GM21515 (cell line): ENCODE measurements at regions not wholly inside any gene's neighbourhood (a gene's known extent, or its start where the extent isn't known, plus 50 kb on each side); places are given as distances from the start of the nearest gene placed in this dataset.

Experiments
- ATAC-seq: cut with Tn5 transposase; IDR thresholded peaks from one replicate; pipeline ENCODE4 v1.9.1; 2021; ENCODE audit not compliant: unreplicated experiment

DNA sequence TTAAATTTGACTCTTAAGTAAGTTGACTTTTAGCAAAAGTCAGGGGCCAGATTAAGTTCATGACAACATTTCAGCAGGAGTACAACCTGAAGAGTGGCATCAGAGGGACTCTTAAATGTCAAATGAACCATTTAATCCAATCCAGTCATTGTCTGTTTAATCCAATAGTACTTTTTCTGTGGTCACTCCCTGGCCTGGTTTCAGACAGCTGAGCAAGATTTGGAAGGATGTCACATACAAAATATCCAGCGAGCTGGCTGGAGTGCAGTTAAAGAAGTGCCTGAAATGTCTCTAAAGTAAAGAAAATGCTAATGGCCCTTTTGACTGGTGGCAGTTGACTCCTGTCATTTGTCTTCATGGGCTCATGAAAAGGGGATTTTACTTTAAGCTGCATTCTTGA, 1082.1 kb downstream of the AACS start:
- ATAC-seq: no peak

DNA sequence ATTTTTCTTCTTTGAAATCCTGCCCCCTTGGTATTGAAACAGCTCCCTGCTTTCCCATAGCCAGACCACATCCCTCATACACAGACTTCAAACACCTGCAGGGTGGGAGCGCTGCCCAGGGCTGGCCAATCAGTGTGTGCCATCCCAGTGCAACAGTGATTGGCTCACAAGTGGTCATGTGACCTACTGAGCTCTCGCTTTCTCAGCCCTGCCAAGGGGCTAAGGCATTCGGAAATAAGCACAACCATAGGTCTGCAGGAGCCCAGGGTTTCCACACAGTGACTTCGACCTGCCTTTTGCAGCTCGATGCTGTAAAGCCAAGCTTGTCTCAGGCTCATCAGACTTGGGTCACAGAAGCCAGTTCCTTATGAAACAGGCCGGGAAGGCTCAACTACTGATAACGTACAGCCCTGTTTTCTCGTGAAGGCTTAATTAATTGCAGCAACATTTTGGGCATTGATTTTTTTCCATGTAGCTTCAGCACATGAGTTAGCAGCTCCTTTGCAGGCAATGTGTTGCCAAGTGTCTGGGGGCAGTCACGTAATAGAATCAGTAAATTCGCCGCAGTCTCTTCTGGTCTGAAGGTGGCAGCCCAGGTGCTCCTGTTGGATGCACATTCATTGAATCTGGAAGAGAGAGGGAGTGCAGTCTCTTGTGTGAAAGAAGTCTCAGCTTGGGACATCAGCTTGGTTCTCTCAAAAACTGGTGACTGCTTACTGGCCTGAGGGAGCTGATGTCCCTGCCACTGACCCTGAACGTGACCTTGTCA, 1091.8 kb downstream of the AACS start:
- no peak for ATAC-seq

DNA sequence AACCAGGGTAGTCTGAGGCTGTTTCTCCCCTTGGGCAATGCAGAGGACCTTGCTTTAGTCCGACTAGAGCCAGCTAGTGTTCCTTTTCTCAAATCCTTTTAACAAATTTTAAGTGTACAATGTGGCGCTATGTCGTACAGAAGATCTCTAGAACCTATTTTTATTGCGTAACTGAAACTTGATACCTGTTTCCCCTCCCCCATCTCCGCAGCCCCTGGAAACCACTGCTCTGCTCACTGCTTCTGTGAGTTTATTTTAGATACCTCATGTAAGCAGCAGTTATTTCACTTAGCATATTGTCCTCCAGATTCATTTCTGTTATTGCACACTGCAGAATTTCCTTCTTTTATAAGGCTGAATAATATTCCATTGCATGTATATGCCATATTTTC, 1092.3 kb downstream of the AACS start:
- no peak for ATAC-seq

- ATAC-seq: no peak
These were observed 1093.9 kb downstream of the AACS start for GRCh38 chr12:126159139-126159538.

DNA sequence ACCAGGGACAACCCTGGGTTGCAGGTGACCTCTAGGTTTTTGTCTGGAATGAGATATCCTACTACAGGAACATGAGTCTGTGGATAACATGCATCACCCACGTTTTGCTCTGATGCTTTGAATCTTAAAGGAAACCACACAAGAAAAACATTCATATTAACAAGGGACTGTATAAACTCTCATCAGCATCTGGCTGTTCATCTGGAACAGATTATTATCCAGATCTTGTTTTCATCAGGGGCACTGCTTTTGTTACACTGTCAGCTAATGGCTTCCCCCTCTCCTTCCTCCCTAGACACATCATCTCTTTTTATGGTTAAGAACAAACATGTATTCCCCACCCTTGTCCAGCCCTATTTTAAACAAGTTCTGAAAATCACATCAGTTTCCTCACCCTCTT, 1095.7 kb downstream of the AACS start:
- no peak for ATAC-seq

GRCh38 chr12:126163984-126164383, 1098.7 kb downstream of the AACS start:
- ATAC-seq: no peak

DNA sequence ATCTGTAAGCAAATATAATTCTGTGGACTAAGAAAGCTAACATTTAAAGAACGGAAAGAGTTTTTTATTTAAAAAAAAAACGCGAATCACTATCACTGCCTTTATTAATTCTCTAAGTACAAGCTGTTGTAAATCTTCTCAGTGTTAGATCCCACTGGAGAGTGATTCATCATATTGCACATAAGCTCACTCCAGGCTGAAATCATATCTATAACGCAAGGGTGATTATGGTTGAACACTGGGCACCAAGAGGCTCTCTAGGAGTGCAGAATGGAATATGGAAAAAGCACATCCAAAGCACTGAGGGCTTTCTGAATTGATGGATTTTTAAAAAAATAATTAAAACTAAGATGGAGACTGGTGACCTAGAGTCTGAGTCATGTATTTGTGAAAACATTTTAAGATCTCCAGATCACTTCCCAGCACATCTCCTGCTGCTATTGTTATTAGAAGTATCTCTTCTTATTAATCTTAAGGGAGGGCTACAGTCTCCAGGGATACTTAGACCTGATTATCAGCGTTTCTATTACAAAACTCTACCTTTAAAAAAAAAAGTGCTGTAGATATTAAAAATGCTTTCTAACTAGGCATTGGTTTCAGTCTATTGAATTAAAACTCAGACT, 1106.8 kb downstream of the AACS start:
- ATAC-seq: no peak

DNA sequence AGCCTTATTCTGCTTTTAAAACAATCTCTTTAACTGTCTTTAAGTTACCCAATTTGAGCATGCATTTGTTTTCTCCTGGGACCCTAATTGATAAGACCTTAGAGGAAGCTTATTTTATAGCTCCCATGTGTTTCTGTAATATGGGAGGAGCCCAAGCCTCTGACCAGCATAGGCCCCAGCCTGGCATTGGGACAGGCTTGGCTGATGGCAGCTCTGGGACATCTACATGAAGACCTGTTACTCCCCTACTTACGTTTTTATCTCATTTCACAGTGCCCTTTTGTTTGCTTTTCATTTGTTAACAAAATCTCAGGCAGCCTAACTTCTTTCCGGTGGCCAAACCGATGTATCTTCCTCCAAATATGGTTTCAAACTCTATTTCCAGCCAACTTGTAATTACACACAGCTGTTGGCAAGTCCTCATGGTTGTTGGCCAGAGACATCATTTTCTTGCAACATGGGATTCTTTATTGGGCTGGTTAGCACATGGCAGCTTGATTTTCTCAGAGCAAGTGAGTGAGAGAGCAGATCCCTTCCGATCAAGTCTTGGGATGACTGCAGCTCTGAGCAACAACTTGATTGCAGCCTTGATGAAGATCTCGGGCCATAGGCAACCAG, 1117.5 kb downstream of the AACS start:
- ATAC-seq: no peak

DNA sequence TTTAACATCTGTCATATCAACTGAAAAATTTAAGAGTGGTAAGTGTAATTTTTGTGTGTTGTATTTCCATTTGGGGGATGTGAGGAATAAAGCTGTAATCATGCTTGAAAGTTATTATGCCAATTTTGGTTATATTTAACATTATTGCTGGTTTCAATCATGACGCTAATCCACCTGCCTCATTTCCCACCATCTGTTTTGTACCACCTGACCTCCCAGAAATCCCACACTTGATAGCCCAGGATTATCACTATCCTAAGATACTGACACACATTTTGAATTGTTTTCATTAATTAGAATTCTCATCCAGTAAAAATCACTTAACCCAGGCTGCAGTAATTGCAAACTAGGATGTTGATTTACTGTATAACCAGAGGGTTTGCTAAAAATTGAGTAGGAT, 1119.8 kb downstream of the AACS start:
- ATAC-seq: no peak

DNA sequence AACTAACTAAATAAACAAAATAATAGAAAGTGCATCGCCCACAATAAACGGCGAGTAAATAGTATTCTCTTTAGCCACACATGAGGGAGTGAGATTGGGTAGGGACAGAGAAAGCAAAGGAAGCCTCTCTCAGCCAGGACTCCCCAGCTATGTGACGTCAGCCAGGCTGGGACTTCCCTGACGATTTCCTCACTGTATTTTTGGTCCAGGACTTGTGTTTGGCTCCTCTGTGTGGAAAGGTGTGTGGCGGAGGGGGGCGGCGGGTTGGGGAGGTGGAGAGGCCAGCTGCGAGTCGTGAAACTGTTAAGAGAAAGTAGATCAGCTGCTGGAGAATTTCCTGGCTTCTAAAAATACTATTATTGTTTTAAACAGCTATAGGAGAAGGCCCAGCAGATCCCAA, 1124.6 kb downstream of the AACS start:
- ATAC-seq: no peak

DNA sequence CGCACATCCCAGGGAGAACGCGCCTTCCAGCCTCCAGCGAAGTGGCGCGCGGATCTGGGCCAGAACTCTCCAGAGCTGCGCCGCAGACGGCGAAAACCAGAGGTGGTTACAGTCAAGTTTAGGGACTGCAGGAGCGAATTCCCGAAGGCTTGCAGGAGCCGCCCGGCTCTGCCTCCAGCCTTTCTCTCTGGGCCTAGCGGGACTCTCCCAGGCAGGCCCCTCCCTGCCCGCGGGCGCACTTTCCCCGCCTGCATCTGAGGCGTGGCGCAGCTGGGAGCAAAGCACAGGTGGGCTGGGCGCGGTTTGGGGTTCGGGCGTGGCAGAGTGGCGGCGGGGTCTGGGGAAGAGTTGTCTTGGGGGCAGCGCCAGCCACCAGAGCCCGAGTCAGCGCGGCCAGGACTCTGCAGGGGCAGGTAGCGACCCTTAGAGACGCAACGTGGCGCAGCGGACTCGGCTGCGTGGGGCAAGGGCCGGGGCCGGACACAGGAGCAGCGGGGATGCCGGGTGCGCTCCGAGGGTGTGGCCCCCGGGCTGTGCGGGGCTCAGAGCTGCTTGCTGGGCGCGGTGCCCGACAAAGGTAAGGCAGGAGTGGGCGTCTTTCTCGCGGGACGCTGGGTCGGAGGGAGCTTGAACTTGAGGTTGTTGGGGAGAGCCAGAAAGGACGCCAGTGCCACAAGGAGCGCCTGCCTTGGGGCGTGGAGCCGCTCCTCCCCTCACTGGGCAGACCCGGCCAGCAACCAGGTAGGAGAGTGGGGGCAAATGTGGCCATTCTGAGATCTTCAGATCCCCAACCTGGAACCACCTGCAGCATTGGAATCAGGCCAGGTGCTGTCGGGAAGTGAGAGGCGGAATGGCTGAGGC, 1126.0 kb downstream of the AACS start:
- ATAC-seq: no peak

- no peak for ATAC-seq
These were observed 1126.7 kb downstream of the AACS start for GRCh38 chr12:126191949-126192348.

DNA sequence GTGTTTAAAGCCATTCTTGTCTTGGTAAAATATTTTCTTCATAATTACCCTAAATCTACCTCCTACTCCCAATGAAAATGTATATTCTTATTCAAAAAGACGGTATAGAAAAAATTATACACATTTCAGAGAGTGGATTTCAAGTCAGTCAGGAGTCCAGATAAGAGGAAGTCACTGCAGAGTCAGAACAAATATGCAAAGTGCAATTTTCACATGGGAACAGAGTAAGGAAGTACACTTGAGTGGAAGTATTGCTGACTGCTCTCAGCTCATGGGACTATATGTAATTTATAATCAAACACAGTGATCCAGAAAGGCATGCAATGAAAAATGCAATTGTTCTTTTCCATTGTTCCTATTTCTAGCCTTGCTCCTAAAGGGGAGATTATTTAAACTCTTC, 1128.0 kb downstream of the AACS start:
- ATAC-seq: no peak

GRCh38 chr12:126196263-126196662, 1131.0 kb downstream of the AACS start:
- no peak for ATAC-seq

DNA sequence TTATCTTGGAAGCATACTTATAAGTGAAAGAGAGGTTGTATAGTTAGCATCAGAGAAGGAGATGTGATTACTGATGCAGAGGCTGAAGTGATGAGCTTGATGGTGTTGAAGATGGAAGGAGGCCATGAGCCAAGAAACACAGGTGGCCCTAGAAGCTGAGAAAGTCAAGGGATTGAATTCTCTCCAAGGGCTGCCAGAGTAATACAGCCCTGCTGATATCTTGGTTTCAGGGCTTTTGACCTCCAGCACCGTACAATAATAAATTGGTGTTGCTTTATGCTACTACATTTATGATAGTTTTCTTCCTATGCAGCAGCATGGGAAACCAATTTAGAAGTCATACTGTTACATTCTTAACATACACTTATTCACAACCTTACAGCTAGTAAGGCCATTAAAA, 1133.3 kb downstream of the AACS start:
- no peak for ATAC-seq

DNA sequence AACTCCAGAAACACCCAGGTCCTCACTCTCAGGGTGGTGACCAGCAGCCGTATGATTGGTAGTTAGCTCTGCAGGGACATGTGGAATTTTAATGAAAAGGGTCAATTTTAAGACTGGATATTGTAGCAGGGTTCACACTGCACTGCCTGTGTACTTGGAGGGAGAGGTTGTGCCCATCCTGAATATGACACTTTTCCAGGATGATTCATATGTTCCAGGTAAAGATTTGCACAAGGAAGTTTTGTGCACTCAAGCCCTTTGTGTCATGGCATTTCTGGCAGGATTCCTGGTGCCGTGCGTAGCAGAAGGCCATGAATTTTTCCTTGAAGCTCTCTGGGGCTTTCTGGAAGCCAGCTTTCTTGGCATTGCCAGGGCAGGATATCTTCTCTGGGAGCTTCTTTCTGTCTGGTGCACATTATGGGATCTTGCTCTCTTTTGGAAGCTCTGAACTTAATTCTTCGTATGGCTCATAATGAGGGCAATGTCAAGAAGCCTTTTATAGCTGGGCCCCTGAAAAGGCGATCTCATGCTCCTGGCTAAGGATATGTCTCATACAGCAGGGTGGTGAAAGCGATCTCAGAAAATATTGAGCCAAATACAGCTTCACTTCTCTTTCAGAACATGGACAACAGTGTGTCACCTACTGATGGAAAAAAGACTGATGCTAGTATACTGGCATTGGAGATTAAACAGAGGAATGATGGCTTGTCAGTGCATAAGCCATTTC, 1133.9 kb downstream of the AACS start:
- no peak for ATAC-seq

DNA sequence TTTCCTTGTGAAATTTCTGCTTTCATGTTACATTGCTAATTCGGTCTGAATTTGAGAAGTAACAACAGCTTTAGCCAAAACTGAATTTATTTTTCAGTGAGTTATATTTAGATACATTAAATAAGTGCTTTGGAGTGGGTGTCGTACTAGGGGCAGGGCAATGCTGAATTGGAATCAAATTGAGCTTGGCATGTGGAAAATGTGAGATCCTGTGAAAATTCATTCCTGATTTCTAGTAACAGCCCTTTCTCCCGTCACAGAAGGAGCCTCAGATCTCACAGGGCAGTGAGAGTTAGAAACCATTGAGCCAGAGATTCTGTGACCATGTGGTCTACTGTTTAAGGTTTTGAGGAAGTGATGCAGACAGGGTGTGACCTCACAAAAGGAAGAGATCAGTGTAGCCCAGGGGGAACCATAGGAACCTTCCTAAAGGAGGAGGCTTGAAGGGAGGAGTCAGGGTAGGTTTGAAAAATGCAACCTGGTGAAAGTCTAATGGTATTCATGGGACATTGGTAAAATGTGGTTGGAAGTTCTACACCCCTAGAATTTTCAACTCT, 1136.8 kb downstream of the AACS start:
- no peak for ATAC-seq

- no peak for ATAC-seq
These were observed 1139.1 kb downstream of the AACS start for GRCh38 chr12:126204326-126204725.

DNA sequence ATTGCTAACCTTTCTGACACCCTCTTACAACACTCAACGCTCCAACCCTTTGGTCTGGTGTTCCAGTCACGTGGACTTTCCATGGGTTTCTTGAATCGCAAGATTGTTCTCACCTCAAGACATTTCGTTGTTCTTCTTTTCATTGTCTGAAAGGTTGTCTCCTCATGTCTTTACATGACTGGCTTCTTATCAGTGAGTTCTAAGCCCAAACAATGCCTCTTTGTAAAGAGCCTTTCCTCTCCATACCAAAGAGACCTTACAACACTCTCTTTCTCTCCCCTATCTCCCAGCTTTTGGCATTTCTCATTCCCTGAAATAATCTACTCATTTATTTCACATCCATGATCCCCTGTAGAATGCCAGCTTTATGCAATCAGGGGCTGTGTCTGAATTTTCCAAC, 1144.8 kb downstream of the AACS start:
- no peak for ATAC-seq

GRCh38 chr12:126210448-126210847, 1145.2 kb downstream of the AACS start:
- no peak for ATAC-seq

DNA sequence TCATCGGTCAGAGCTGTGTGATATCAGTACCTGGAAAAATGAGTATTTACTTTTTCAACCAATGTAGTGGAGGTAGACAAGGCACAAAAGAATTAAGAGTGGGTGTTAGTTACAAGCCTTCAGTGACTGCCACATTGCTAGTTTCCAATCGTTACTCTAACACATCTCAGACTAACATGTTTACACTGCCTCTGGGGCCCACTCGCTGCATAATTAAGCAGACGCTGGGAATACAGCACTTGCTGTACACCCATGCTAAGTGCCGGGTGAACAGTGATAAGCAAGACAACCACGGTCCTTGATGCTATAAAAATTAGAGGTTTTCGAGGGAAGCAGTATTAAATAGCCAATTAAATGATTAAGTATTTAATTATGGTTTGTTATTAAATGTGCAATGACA, 1147.6 kb downstream of the AACS start:
- no peak for ATAC-seq
